Subcutaneous abdominal adipose tissue (tissue), 5 donors: ENCODE measurements at regions not wholly inside any gene's neighbourhood (a gene's known extent, or its start where the extent isn't known, plus 50 kb on each side); places are given as distances from the start of the nearest gene placed in this dataset.
"Not testable (repeated sequence)": the region's sequence is repeated elsewhere in the genome, so short reads cannot be mapped to it uniquely, and the experiment has no call there.

Experiments
- H3K27ac ChIP-seq: one replicate; pipeline ENCODE4 v1.7.0; 2013; ENCODE audit warnings: low read depth, mild to moderate bottlenecking, inconsistent platforms, low read length, moderate library complexity
- H3K27me3 ChIP-seq, 5 donors: one replicate each; pipeline ENCODE4 v1.7.0; 2013; ENCODE audit warnings: low read length in 5 of 5, inconsistent platforms in 1 of 5; ENCODE audit not compliant: control insufficient read depth in 5 of 5, insufficient read depth in 4 of 5
- H3K36me3 ChIP-seq, 5 donors: one replicate each; pipeline ENCODE4 v1.7.0; 2013; ENCODE audit warnings: low read length in 5 of 5; ENCODE audit not compliant: control insufficient read depth in 5 of 5, insufficient read depth in 5 of 5
- H3K4me1 ChIP-seq, 5 donors: one replicate each; pipeline ENCODE4 v1.7.0; 2013; ENCODE audit warnings: low read length in 5 of 5, mild to moderate bottlenecking in 3 of 5, moderate library complexity in 1 of 5; ENCODE audit not compliant: control insufficient read depth in 5 of 5, insufficient read depth in 5 of 5
- H3K4me3 ChIP-seq, 5 donors: one replicate each; pipeline ENCODE4 v1.7.0; 2013; ENCODE audit warnings: low read length in 5 of 5, low read depth in 1 of 5
- H3K9ac ChIP-seq, 5 donors: one replicate each; pipeline ENCODE4 v1.7.0; 2013; ENCODE audit warnings: low read length in 5 of 5, mild to moderate bottlenecking in 4 of 5, moderate library complexity in 3 of 5
- H3K9me3 ChIP-seq, 5 donors: one replicate each; pipeline ENCODE4 v1.7.0; 2013; ENCODE audit warnings: low read length in 5 of 5; ENCODE audit not compliant: control insufficient read depth in 5 of 5
- donor health status: healthy.
- donor health status: healthy.
- donor health status: healthy.
- donor health status: healthy.
- donor health status: healthy.

- Histone ChIP-seq H3K27ac (no peak overlapping the region), H3K4me1 (no peaks in the 10 kb centered on the region), H3K9ac (no peak overlapping the region), H3K4me3 (no peak overlapping the region), H3K9me3 (peaks cover 2 to 27% (median 22%) of the 10 kb centered on the region in 5 donors), H3K27me3 (no peaks in the 10 kb centered on the region), H3K36me3 (no peaks in the 10 kb centered on the region)
These were observed 55.0 kb upstream of the IL33 start for GRCh38 chr9:6160579-6160978.

GRCh38 chr9:6153425-6153824, 62.2 kb upstream of the IL33 start:
- Histone ChIP-seq H3K4me1 (peaks cover 0 to 4% (median 0%) of the 10 kb centered on the region in 5 donors), H3K27me3 (no peaks in the 10 kb centered on the region), H3K36me3 (no peaks in the 10 kb centered on the region), H3K9ac (no peak overlapping the region), H3K9me3 (peaks cover 0 to 3% (median 0%) of the 10 kb centered on the region in 5 donors), H3K4me3 (no peak overlapping the region), H3K27ac (no peak overlapping the region)

DNA sequence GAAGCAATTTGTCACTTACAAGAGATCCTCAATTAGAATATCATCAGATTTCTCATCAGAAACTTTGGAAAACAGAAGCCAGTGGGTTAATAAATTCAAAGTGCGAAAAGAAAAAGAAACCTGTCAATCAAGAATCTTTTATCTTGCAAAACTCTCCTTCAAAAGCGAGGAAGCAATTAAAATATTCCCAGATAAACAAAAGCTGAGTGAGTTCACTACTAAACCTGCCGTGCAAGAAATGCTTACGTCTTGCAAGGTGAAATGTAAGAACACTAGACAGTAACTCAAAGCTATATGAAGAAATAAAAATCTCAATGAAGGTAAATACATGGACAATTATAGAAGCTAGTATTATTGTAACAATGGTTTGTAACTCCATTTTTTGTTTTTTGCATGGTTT, 62.8 kb upstream of the IL33 start:
- Histone ChIP-seq H3K4me1 (peaks cover 0 to 4% (median 0%) of the 10 kb centered on the region in 5 donors), H3K4me3 (no peak overlapping the region), H3K9ac (no peak overlapping the region), H3K36me3 (no peaks in the 10 kb centered on the region), H3K9me3 (peaks cover 0 to 3% (median 0%) of the 10 kb centered on the region in 5 donors), H3K27me3 (no peaks in the 10 kb centered on the region), H3K27ac (no peak overlapping the region)

GRCh38 chr9:6150483-6150882, 65.1 kb upstream of the IL33 start:
- Histone ChIP-seq H3K9ac (no peak overlapping the region), H3K4me3 (no peak overlapping the region), H3K9me3 (no peaks in the 10 kb centered on the region), H3K27me3 (no peaks in the 10 kb centered on the region), H3K4me1 (peaks cover 0 to 4% (median 0%) of the 10 kb centered on the region in 5 donors), H3K36me3 (no peaks in the 10 kb centered on the region), H3K27ac (no peak overlapping the region)

DNA sequence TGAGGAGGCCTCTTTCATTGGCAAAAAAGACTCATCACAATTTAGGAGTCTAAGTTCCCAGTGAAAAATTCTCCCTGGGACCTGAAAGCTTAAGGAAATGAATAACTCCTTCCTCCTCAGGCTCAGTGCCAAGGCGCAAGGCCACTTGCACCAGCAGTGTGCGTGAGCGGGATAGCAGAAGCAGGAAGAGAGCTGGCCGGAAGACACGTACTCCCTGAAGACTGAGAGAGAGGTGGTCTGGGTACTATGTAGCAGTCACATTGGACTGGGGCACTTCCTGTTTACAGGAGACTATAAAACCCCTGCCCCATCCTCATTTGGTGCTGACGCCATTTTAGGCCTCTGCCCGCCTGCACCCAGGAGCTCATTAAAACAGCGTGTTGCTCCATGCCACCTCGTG, 66.3 kb upstream of the IL33 start:
- Histone ChIP-seq H3K9me3 (no peaks in the 10 kb centered on the region), H3K36me3 (no peaks in the 10 kb centered on the region), H3K4me1 (peaks cover 0 to 4% (median 0%) of the 10 kb centered on the region in 5 donors), H3K27me3 (no peaks in the 10 kb centered on the region), H3K27ac (no peak overlapping the region), H3K9ac (no peak overlapping the region), H3K4me3 (no peak overlapping the region)

DNA sequence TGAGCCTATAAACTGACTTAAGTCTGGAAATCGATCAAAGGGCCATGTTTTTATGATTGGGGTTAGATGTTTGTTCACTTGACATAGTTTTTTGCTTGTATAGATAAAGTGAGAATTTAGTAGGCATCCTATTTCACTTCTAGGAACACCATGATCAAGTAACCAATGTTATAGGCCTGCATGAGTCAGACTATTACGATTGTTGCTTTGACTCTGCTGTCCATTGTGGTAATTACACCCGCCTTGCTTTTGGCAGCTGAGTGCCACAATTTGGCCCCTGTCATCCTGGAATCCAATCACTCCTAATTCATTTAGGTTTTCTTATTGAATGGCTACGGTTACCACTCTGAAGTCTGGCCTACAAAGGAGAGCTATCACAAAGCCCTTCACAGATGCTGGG, 67.8 kb upstream of the IL33 start:
- no peak overlapping the region for H3K4me3 ChIP-seq

DNA sequence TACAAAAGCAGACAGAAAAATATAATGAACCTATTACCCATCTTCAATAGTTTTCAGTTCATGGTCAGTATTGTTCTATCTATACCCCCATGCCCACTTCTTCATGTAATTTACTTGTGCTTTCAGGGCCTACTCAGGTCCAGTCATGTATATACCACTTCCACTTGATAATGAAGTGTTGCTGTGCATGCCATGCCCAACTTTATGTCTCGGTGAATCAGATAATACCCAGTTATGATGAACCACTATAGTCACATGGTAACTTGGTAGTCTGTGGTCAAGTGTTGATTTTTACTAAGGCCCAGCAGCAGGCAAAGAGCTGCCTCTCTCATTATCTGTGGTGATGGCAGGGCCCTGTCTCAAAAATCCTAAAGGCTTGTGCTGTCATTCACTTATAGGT, 70.7 kb upstream of the IL33 start:
- peaks cover 0 to 4% (median 0%) of the 10 kb centered on the region in 5 donors for H3K4me1 ChIP-seq
- H3K9me3 ChIP-seq = peaks cover 0 to 6% (median 0%) of the 10 kb centered on the region in 5 donors
- no peak overlapping the region for H3K27ac ChIP-seq
- H3K9ac ChIP-seq = no peak overlapping the region
- H3K27me3 ChIP-seq = no peaks in the 10 kb centered on the region
- no peak overlapping the region for H3K4me3 ChIP-seq
- H3K36me3 ChIP-seq = no peaks in the 10 kb centered on the region

More for the DNA sequence above, 67.8 kb upstream of the IL33 start:
- Histone ChIP-seq H3K9me3 (no peaks in the 10 kb centered on the region), H3K27me3 (no peaks in the 10 kb centered on the region), H3K4me1 (peaks cover 0 to 4% (median 0%) of the 10 kb centered on the region in 5 donors), H3K27ac (no peak overlapping the region), H3K9ac (no peak overlapping the region), H3K36me3 (no peaks in the 10 kb centered on the region)

GRCh38 chr9:6142799-6143454, 72.7 kb upstream of the IL33 start:
- H3K36me3 ChIP-seq = no peaks in the 10 kb centered on the region
- peaks cover 0 to 6% (median 0%) of the 10 kb centered on the region in 5 donors for H3K9me3 ChIP-seq
- no peak overlapping the region for H3K4me3 ChIP-seq
- H3K27ac ChIP-seq = no peak overlapping the region
- H3K9ac ChIP-seq = no peak overlapping the region
- no peaks in the 10 kb centered on the region for H3K4me1 ChIP-seq
- no peaks in the 10 kb centered on the region for H3K27me3 ChIP-seq

DNA sequence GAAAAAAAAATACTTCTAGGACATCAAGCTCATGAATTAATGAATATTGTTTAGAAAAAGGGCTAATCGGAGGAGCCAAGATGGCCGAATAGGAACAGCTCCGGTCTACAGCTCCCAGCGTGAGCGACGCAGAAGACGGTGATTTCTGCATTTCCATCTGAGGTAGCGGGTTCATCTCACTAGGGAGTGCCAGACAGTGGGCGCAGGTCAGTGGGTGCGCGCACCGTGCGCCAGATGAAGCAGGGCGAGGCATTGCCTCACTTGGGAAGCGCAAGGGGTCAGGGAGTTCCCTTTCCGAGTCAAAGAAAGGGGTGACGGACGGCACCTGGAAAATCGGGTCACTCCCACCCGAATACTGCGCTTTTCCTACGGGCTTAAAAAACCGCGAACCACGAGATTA, 79.8 kb upstream of the IL33 start:
- not testable (repeated sequence) for H3K4me1 ChIP-seq, H3K4me3 ChIP-seq, H3K36me3 ChIP-seq, H3K27me3 ChIP-seq, H3K9me3 ChIP-seq, H3K27ac ChIP-seq, H3K9ac ChIP-seq

DNA sequence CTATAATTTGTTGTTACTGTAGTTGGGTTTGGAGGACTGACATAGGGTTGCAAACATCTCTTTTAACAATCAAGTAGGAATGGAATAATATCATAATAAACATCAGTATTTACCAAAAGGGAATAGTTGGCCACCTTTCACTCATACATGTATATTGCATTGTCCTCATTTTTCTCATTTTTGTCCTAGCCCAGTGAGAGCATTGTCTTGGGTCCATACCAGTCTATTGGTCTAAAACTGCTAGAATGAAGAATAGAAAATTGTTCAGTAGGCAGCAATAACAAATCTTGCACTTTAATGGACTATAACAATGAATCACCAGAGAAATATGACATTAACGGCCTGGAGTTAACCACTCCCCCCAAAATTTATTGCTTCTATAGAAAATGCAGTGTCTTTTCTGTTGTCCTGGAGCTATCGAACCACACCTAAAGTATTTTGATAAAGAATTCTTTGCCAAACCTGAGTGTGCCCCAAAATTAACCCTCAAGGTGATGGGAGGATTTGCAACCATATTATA, 80.9 kb upstream of the IL33 start:
- no peaks in the 10 kb centered on the region for H3K9me3 ChIP-seq
- H3K4me1 ChIP-seq = no peaks in the 10 kb centered on the region
- no peak overlapping the region for H3K4me3 ChIP-seq
- no peak overlapping the region for H3K27ac ChIP-seq
- no peaks in the 10 kb centered on the region for H3K27me3 ChIP-seq
- H3K9ac ChIP-seq = no peak overlapping the region
- H3K36me3 ChIP-seq = no peaks in the 10 kb centered on the region
